A673 (cell line): ENCODE measurements at regions not wholly inside any gene's neighbourhood (a gene's known extent, or its start where the extent isn't known, plus 50 kb on each side); places are given as distances from the start of the nearest gene placed in this dataset.

ENCODE experiments used
- BruUV-seq: library from RNA; stranded (reverse); fragments of 400-500 nt; replicated peaks from 2 replicates; lab custom pipeline; 2021; lab: Mats Ljungman, UMichigan
- CTCF ChIA-PET: fragments of 300-600 bp; sonication (Branson Sonifier 250); formaldehyde crosslinking; loops from one replicate; lab custom pipeline; 2022; ENCODE audit warnings: antibody characterized with exemption; lab: Charles Lee
- POLR2A ChIA-PET: fragments of 300-600 bp; sonication (Branson Sonifier 250); formaldehyde crosslinking; loops from one replicate; lab custom pipeline; 2022; ENCODE audit warnings: antibody characterized with exemption; ENCODE audit not compliant: low non-redundant PET; lab: Charles Lee
- DNase-seq: peaks from one replicate; pipeline ENCODE4 v3.0.0-alpha.2; 2015; ENCODE audit warnings: low spot score
- H3K27ac ChIP-seq: fragments of 200-600 bp; sonication (generic); 2 replicates; pipeline ENCODE4 v1.5.1; 2016; ENCODE audit warnings: mixed run types, low read depth, mild to moderate bottlenecking, mixed read lengths, antibody characterized with exemption, low read length; ENCODE audit not compliant: poor library complexity, severe bottlenecking
- H3K27me3 ChIP-seq: fragments of 200-600 bp; sonication (generic); replicated peaks from 2 replicates; pipeline ENCODE4 v1.6.1; 2017; ENCODE audit warnings: mixed run types, low read depth, mild to moderate bottlenecking, mixed read lengths, antibody characterized with exemption, low read length; ENCODE audit not compliant: insufficient read depth, poor library complexity
- H3K36me3 ChIP-seq: fragments of 200-600 bp; sonication (generic); 2 replicates; pipeline ENCODE4 v1.6.1; 2016; ENCODE audit warnings: mixed run types, mild to moderate bottlenecking, mixed read lengths, antibody characterized with exemption, low read length; ENCODE audit not compliant: insufficient read depth, poor library complexity, severe bottlenecking
- H3K4me1 ChIP-seq: fragments of 200-600 bp; sonication (generic); 2 replicates; pipeline ENCODE4 v1.6.1; 2017; ENCODE audit warnings: mixed run types, mild to moderate bottlenecking, mixed read lengths, antibody characterized with exemption, low read length; ENCODE audit not compliant: insufficient read depth, poor library complexity, severe bottlenecking
- H3K4me3 ChIP-seq: fragments of 200-600 bp; sonication (generic); 2 replicates; pipeline ENCODE4 v1.5.1; 2016; ENCODE audit warnings: low read depth, mixed run types, mild to moderate bottlenecking, mixed read lengths, low read length; ENCODE audit not compliant: poor library complexity, severe bottlenecking
- H3K9me3 ChIP-seq: fragments of 200-600 bp; sonication (generic); 2 replicates; pipeline ENCODE4 v1.6.1; 2016; ENCODE audit warnings: mixed run types, low read depth, mild to moderate bottlenecking, mixed read lengths, antibody characterized with exemption, low read length; ENCODE audit not compliant: poor library complexity, severe bottlenecking
- CTCF ChIP-seq: fragments of 300-800, 200-600 bp; sonication (generic); conservative IDR thresholded peaks from 2 replicates; pipeline ENCODE4 v1.5.1; 2017; ENCODE audit warnings: low read depth, mild to moderate bottlenecking, antibody characterized with exemption, low read length, moderate library complexity, mixed read lengths
- EZH2 ChIP-seq: fragments of 200-600 bp; sonication (generic); IDR thresholded peaks from 2 replicates; pipeline ENCODE4 v1.6.1; 2017; ENCODE audit warnings: borderline replicate concordance, low read depth, mild to moderate bottlenecking, mixed read lengths, antibody characterized with exemption, low read length; ENCODE audit not compliant: poor library complexity, severe bottlenecking
- intact Hi-C: fragments of 100-400 bp; cut with micrococcal nuclease; formaldehyde crosslinking; loops from one replicate; pipeline ENCODE4 v1.10.0; 2022; ENCODE audit not compliant: unreplicated experiment

GRCh38 chr1:64330839-64331238 lies 127.4 kb downstream of the UBE2U start:
- intact Hi-C loops, result no loop called here

GRCh38 chr1:64335636-64336035 lies 132.2 kb downstream of the UBE2U start:
- no TSS peak for BruUV-seq
- H3K4me3 ChIP-seq, result no peak overlapping the region
- DNase-seq, result no peak
- no peaks in the 10 kb centered on the region for H3K27me3 ChIP-seq
- no peaks in the 10 kb centered on the region for H3K9me3 ChIP-seq
- peaks cover 33% of the 10 kb centered on the region for H3K4me1 ChIP-seq
- CTCF ChIA-PET, result no interaction called here
- POLR2A ChIA-PET, result no interaction called here
- peak overlapping the region; percentile 94 for H3K27ac ChIP-seq
- intact Hi-C loops, result no loop called here
- TF ChIP-seq EZH2 (no peak), CTCF (no peak)
- no peaks in the 10 kb centered on the region for H3K36me3 ChIP-seq

More at GRCh38 chr1:64330839-64331238, 127.4 kb downstream of the UBE2U start:
- no TSS peak for BruUV-seq
- POLR2A ChIA-PET, result no interaction called here
- no peaks in the 10 kb centered on the region for H3K27me3 ChIP-seq
- CTCF ChIA-PET, result no interaction called here
- no peak for TF ChIP-seq EZH2
- TF ChIP-seq CTCF, result no peak
- H3K27ac ChIP-seq, result no peak overlapping the region
- DNase-seq, result no peak
- H3K4me1 ChIP-seq, result peaks cover 13% of the 10 kb centered on the region
- no peak overlapping the region for H3K4me3 ChIP-seq
- no peaks in the 10 kb centered on the region for H3K36me3 ChIP-seq
- no peaks in the 10 kb centered on the region for H3K9me3 ChIP-seq

GRCh38 chr1:64337475-64337874 lies 132.5 kb upstream of the CACHD1 start:
- CTCF ChIA-PET, result no interaction called here
- POLR2A ChIA-PET, result interaction anchor here (0.7 to 0.9 kb wide), 2 partner anchors 25 to 300 kb away, joined by 3 to 4 read pairs; no protein-coding TSS in a partner anchor
- TF ChIP-seq CTCF (no peak), EZH2 (no peak)
- Histone ChIP-seq H3K4me3 (no peak overlapping the region), H3K4me1 (peaks cover 33% of the 10 kb centered on the region), H3K36me3 (no peaks in the 10 kb centered on the region), H3K27ac (peak overlapping the region; percentile 94), H3K9me3 (no peaks in the 10 kb centered on the region), H3K27me3 (no peaks in the 10 kb centered on the region)
- no TSS peak for BruUV-seq
- intact Hi-C loops, result no loop called here
- peak; percentile 79 for DNase-seq
